Right lobe of liver (tissue), 4 donors: ENCODE measurements at regions not wholly inside any gene's neighbourhood (a gene's known extent, or its start where the extent isn't known, plus 50 kb on each side); places are given as distances from the start of the nearest gene placed in this dataset.

ENCODE experiments used
- POLR2A ChIP-seq: fragments of 450-650 bp; IDR thresholded peaks from one replicate; pipeline ENCODE4 v1.6.1; 2017; ENCODE audit warnings: antibody characterized with exemption, mild to moderate bottlenecking
- TF ChIP-seq, protein P1 (sequence below), 4 donors: fragments of 200-600 bp in 3 of 4; fragments of 450-650 bp in 1 of 4; IDR thresholded peaks; one replicate each; pipeline versions ENCODE4 v1.5.1 to v1.8.0; 2016 to 2022; ENCODE audit warnings: antibody characterized with exemption in 4 of 4, mild to moderate bottlenecking in 2 of 4
- donor health status: DM: no; HTN: no; CAD: no.
- donor health status: DM: no; HTN: no; CAD: no.
- donor health status: DM: no; HTN: yes; CAD: no.

DNA sequence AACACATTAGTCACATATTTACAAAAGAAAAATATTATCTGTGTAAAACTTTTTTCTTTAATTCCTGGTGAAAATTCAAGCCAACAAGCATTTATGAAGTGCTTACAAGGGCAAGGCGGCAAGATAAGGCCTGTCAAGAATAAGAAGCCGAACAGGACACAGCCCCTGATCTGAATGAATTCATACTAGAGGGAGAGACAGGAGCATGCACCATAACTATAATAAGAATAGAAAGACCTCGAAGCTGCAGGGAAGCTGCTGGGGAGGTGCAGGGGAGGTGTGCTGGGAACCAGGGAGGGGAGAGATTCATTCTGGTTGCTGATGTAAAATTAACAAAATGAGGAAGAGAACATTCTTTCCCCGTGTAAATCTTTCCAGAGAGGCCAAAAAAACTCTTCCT, 60.5 kb upstream of the TARDBP start:
- TF ChIP-seq, protein P1, sequence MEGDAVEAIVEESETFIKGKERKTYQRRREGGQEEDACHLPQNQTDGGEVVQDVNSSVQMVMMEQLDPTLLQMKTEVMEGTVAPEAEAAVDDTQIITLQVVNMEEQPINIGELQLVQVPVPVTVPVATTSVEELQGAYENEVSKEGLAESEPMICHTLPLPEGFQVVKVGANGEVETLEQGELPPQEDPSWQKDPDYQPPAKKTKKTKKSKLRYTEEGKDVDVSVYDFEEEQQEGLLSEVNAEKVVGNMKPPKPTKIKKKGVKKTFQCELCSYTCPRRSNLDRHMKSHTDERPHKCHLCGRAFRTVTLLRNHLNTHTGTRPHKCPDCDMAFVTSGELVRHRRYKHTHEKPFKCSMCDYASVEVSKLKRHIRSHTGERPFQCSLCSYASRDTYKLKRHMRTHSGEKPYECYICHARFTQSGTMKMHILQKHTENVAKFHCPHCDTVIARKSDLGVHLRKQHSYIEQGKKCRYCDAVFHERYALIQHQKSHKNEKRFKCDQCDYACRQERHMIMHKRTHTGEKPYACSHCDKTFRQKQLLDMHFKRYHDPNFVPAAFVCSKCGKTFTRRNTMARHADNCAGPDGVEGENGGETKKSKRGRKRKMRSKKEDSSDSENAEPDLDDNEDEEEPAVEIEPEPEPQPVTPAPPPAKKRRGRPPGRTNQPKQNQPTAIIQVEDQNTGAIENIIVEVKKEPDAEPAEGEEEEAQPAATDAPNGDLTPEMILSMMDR (IDR thresholded peaks at IDR 0.05) = no peak
- no peak for TF ChIP-seq POLR2A
